LNCaP clone FGC (cell line): ENCODE measurements at regions not wholly inside any gene's neighbourhood (a gene's known extent, or its start where the extent isn't known, plus 50 kb on each side); places are given as distances from the start of the nearest gene placed in this dataset.
"Not testable (repeated sequence)": the region's sequence is repeated elsewhere in the genome, so short reads cannot be mapped to it uniquely, and the experiment has no call there.

Experiments used
- DNase-seq: peaks from one replicate; pipeline ENCODE4 v3.0.0-alpha.2; 2011; ENCODE audit warnings: low read depth
- H3K4me3 ChIP-seq: 2 replicates; pipeline ENCODE4 v1.5.1; 2011; ENCODE audit warnings: mild to moderate bottlenecking, low read depth, low read length, control low read depth
- TF ChIP-seq, protein P1 (sequence below): IDR thresholded peaks from 2 replicates; pipeline ENCODE4 v1.5.1; 2012; ENCODE audit warnings: mild to moderate bottlenecking; ENCODE audit not compliant: control insufficient read depth, insufficient read depth; ENCODE audit errors: extremely low read depth

DNA sequence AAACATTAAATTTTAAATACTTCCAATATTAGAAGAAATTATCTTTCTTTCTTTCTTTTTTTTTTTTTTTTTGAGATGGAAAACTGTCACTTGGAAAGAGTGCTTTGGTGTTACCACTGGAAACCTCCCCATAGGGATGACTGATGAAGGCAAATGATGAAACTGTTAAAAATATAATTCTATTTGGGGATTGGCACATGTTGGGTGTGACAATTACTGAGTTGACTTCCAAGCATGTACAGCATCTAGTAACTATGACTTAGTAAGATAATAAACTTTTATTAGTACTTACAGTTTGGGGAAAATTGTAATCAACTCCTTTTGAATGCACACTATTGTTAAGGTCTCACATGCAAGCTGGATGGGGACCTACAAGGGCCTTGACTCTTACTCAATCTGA, 592.5 kb downstream of the KCTD12 start:
- no peak for DNase-seq
- TF ChIP-seq, protein P1, sequence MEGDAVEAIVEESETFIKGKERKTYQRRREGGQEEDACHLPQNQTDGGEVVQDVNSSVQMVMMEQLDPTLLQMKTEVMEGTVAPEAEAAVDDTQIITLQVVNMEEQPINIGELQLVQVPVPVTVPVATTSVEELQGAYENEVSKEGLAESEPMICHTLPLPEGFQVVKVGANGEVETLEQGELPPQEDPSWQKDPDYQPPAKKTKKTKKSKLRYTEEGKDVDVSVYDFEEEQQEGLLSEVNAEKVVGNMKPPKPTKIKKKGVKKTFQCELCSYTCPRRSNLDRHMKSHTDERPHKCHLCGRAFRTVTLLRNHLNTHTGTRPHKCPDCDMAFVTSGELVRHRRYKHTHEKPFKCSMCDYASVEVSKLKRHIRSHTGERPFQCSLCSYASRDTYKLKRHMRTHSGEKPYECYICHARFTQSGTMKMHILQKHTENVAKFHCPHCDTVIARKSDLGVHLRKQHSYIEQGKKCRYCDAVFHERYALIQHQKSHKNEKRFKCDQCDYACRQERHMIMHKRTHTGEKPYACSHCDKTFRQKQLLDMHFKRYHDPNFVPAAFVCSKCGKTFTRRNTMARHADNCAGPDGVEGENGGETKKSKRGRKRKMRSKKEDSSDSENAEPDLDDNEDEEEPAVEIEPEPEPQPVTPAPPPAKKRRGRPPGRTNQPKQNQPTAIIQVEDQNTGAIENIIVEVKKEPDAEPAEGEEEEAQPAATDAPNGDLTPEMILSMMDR, result no peak

DNA sequence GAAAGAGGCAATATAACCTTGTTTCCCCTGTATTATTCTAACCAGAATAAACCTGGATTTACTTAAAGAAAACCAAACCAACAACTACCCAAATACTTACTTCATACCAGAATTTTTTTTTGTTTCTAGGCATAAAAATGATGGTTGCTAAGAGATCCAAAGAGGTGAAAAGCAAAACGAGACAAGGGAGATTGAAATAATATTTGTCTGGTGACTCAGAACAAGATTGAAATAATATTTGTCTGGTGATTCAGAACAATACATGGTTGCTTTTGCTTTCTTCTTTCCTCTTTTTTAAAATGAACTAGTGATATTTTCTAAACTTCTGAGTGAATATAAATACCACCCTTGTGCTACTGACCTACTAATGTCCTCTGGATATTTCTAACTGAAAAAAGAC, 592.9 kb downstream of the KCTD12 start:
- no peak overlapping the region for H3K4me3 ChIP-seq
- TF ChIP-seq, protein P1, result no peak
- no peak for DNase-seq

More for the DNA sequence above, 592.5 kb downstream of the KCTD12 start:
- H3K4me3 ChIP-seq, result no peak overlapping the region

DNA sequence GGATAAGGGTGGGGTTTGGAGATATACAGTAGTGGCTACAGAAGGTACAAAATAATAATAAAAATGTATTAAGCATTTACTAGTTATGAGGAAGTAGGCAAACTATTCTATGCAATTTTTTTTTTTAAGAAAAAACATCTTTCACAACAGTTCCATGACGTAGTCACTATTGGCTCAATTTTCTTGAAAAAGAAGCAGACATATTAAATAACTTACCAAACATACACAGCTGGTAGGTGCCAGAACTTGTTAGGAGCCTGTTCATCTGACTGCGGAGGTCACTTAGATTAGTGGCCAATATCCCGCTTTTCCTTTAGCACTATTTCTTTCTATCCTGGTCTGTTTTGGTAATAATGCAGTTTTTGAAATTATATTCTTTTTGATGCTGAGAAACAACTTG, 593.5 kb downstream of the KCTD12 start:
- no peak for DNase-seq
- TF ChIP-seq, protein P1, result no peak
- no peak overlapping the region for H3K4me3 ChIP-seq

DNA sequence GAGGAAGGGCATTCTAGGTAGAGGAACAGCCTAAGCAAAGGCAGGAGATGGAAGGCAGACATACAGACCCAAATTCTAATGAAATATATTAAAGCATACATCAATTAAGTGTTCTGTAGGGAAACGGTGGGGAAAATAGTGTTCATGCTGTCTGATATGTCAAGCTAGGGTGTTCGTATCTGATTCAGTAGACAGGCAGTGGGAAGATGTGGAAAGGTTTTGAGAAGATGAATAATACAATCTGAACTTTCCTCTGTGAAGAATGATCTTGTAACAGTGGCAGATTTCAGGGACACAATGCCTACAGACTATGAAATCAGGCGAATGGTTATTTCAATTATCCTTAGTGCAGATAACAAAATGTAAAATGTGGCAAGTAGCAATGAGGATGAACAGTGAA, 594.2 kb downstream of the KCTD12 start:
- no peak overlapping the region for H3K4me3 ChIP-seq
- no peak for DNase-seq
- TF ChIP-seq, protein P1, result no peak

DNA sequence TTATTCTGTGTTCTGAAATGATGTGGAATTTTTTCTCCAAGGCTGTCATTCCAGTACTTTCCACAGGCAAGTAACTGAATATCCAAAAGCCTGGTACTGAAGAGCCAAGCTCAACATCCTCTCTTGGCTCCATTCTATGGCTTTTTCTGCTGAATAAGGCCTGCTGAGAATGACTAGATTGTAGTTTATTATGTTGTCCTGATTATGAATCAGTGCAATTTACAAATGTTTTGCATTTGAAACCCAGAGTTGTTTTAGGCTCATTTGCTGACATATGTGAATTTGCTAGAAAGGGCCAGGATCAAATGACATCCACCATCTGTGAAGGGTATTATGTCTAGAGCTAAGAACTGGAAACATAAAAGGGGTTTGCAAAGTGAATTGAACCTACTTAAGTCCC, 596.6 kb downstream of the KCTD12 start:
- no peak for DNase-seq
- TF ChIP-seq, protein P1, result no peak
- H3K4me3 ChIP-seq, result no peak overlapping the region

DNA sequence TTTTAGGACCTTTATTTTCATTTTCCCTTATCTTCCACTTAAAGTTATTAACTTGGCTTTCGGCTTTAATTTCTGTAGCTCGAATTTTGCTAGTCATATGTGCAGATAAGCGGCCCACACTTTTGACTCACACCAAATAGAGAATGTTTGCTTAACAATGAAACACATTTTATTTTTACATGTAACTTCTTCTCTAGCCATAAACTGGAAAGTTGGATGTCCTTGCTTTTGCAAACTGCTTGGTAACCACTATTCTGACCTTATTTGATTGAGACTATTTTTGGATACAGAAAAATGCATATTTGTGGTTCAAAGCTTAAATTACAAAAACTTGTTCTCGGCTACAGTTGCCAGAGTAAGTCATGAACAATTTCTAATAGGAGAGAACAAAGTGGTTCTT, 600.0 kb downstream of the KCTD12 start:
- TF ChIP-seq, protein P1, result no peak
- H3K4me3 ChIP-seq, result no peak overlapping the region
- no peak for DNase-seq

DNA sequence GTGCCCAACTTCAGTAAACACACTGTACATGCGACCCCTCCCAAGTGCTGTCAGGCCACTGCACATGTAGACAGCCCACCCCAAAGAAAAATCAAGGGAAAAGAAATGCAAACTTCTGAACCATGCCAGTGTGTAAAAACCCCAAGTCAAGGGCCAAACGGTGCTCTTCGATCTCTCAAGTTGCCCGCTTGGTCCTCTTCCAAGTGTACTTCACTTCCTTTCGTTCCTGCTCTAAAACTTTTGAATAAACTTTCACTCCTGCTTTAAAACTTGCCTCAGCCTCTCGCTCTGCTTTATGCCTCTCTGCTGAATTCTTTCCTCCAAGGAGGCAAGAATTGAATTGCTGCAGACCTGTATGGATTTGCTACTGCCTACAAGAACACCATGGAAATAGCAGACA, 600.7 kb downstream of the KCTD12 start:
- TF ChIP-seq, protein P1, result no peak

DNA sequence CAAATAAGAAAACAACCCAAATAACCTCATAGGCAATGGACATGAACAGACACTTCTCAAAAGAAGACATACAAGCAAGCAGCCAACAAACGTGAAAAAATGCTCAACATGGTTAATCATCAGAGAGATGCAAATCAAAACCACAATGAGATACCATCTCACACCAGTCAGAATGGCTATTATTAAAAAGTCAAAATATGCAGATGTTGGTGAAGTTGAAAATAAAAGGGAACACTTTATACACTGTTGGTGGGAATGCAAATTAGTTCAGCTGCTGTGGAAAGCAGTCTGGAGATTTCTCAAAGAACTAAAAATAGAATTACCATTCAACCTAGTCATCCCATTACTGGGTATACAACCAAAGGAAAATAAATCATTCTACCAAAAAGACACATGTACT, 606.4 kb downstream of the KCTD12 start:
- H3K4me3 ChIP-seq, DNase-seq: not testable (repeated sequence)

More for the DNA sequence above, 600.7 kb downstream of the KCTD12 start:
- no peak overlapping the region for H3K4me3 ChIP-seq
- DNase-seq, result no peak
